ENCODE measurements at regions not wholly inside any gene's neighbourhood (a gene's known extent, or its start where the extent isn't known, plus 50 kb on each side); places are given as distances from the start of the nearest gene placed in this dataset.
A peak's percentile ranks its signal among the peaks of the same experiment; 100 is the strongest.

- ATAC-seq (replicated peaks in 6 of 8): no peak
- in situ Hi-C loops (cut with MboI; ENCODE audit: low pct_unique_long_range_greater_than_20kb in 2 of 9, low sequenced_read_pairs in 9 of 9, unreplicated experiment in 9 of 9): loop anchor here in 3 of 9 experiments (10.0 to 25.0 kb wide), 3 partner anchors 831 to 856 kb away; no protein-coding TSS in a partner anchor
- WGBS, 10 experiments: 0 to 79% (median 29%) methylated on average over 1 to 3 of the region's 3 CpGs; no CpG with 5 or more reads in 3 of the 10 experiments
Measured at GRCh38 chr2:16493788-16494187, 171.8 kb downstream of the CYRIA start.

DNA sequence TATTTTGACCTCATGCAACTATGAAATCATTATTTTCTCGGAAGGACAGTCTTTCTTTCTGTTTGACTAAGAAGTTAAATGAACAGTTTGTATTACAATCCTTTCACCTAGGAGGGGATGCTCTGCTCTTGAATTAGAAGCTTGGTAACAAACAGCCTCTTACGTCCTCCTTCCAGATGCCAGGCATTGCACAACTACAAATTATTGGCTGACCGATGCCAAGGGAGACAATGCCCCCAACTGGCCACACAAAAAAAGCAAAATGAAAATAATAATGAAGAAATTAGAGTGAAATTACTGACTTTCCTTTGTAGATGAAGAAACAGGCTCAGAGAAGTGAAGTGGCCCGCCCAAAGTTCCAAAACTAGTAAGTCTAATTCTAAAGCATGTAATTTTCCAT lies 177.9 kb downstream of the CYRIA start:
- in situ Hi-C loops (cut with MboI; ENCODE audit: low pct_unique_long_range_greater_than_20kb in 2 of 9, low sequenced_read_pairs in 9 of 9, unreplicated experiment in 9 of 9): loop anchor here in 2 of 9 experiments (25.0 kb wide), 2 partner anchors 825 to 850 kb away; no protein-coding TSS in a partner anchor
- 3 to 80% (median 71%) methylated on average over 1 to 4 of the region's 4 CpGs for WGBS, 10 experiments
- Histone ChIP-seq H3K4me1 (replicated peaks in 1 of 2) (peaks cover 0 to under 1% of the 10 kb centered on the region in 2 donors), H3K4me3 (no peak overlapping the region), H3K27ac (no peak overlapping the region)
- peak in 2 of 8 experiments; percentile 34 to 57 for ATAC-seq (replicated peaks in 6 of 8)

More at GRCh38 chr2:16493788-16494187, 171.8 kb downstream of the CYRIA start:
- H3K4me3 ChIP-seq: no peak overlapping the region
- no peak overlapping the region for H3K27ac ChIP-seq
- peaks cover 8 to 14% of the 10 kb centered on the region in 2 donors for H3K4me1 ChIP-seq (replicated peaks in 1 of 2)

- 47 to 100% (median 71%) methylated on average over 1 to 2 of the region's 2 CpGs; no CpG with 5 or more reads in 1 of the 10 experiments for WGBS, 10 experiments
- in situ Hi-C loops (cut with MboI; ENCODE audit: low pct_unique_long_range_greater_than_20kb in 2 of 9, low sequenced_read_pairs in 9 of 9, unreplicated experiment in 9 of 9): loop anchor here in 2 of 9 experiments (25.0 kb wide), 2 partner anchors 823 to 848 kb away; no protein-coding TSS in a partner anchor
- ATAC-seq (replicated peaks in 6 of 8): no peak
Measured at GRCh38 chr2:16485251-16485650, 180.4 kb downstream of the CYRIA start.

DNA sequence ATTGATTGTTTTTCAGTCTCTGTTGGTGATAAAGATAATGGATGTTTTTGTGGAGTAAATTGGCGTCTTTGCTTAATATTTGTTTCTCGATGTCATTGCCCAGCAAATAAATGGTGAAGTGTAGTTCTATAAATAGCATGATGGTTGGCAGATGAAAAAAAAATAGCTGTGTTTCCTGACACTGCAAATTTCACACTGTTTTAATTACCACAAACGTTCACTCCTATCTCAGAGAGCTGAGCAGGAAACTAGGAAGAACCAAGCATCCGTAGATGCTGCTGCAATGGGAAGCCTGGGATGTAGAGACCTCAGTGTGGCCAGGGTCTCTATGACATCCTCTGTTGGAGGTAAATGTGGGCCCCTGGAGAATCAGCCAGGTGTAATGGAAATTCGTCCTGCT lies 183.2 kb downstream of the CYRIA start:
- peak in 1 of 8 experiments; percentile 31 for ATAC-seq (replicated peaks in 6 of 8)
- Histone ChIP-seq H3K4me3 (no peak overlapping the region), H3K27ac (no peak overlapping the region), H3K4me1 (replicated peaks in 1 of 2) (peaks cover 0 to 3% of the 10 kb centered on the region in 2 donors)
- in situ Hi-C loops (cut with MboI; ENCODE audit: low pct_unique_long_range_greater_than_20kb in 2 of 9, low sequenced_read_pairs in 9 of 9, unreplicated experiment in 9 of 9): loop anchor here in 2 of 9 experiments (25.0 kb wide), 2 partner anchors 820 to 845 kb away; no protein-coding TSS in a partner anchor
- 3 to 95% (median 81%) methylated on average over 2 to 5 of the region's 5 CpGs; no CpG with 5 or more reads in 1 of the 10 experiments for WGBS, 10 experiments

More at GRCh38 chr2:16485251-16485650, 180.4 kb downstream of the CYRIA start:
- peaks cover 0 to 3% of the 10 kb centered on the region in 2 donors for H3K4me1 ChIP-seq (replicated peaks in 1 of 2)
- no peak overlapping the region for H3K27ac ChIP-seq
- H3K4me3 ChIP-seq: no peak overlapping the region

- Histone ChIP-seq H3K4me1 (replicated peaks in 1 of 2) (peaks cover 0 to 3% of the 10 kb centered on the region in 2 donors), H3K4me3 (no peak overlapping the region), H3K27ac (no peak overlapping the region)
- in situ Hi-C loops (cut with MboI; ENCODE audit: low pct_unique_long_range_greater_than_20kb in 2 of 9, low sequenced_read_pairs in 9 of 9, unreplicated experiment in 9 of 9): loop anchor here in 2 of 9 experiments (25.0 kb wide), 2 partner anchors 819 to 844 kb away; no protein-coding TSS in a partner anchor
- 0 to 100% (median 89%) methylated on average over 1 of the region's 1 CpG; no CpG with 5 or more reads in 3 of the 10 experiments for WGBS, 10 experiments
- ATAC-seq (replicated peaks in 6 of 8): no peak
Measured at GRCh38 chr2:16481351-16481750, 184.3 kb downstream of the CYRIA start.

DNA sequence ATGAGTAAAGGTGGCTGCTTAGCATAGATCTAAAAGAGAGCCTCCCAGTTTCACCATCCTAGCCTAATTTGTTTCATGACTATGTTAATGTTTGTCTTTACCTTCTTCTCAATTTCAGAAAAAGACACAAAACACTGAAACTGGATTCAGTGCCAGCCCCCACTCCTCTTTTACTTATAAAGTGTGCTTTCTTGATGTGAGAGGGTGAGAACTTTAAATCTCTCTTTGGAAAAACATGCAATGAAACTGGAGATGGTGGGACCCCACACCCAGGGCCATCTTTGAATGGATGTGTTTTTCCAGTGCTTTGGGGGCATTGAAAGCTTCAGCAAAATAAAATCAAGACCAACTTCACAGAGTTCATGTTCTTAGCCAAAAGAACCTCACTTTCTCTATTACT lies 185.9 kb downstream of the CYRIA start:
- in situ Hi-C loops (cut with MboI; ENCODE audit: low pct_unique_long_range_greater_than_20kb in 2 of 9, low sequenced_read_pairs in 9 of 9, unreplicated experiment in 9 of 9): loop anchor here in 2 of 9 experiments (25.0 kb wide), 2 partner anchors 817 to 842 kb away; no protein-coding TSS in a partner anchor
- H3K4me1 ChIP-seq (replicated peaks in 1 of 2): peaks cover 3% of the 10 kb centered on the region in 2 donors
- no peak overlapping the region for H3K27ac ChIP-seq
- H3K4me3 ChIP-seq: no peak overlapping the region
- no peak for ATAC-seq (replicated peaks in 6 of 8)

GRCh38 chr2:16478434-16479210 lies 187.0 kb downstream of the CYRIA start:
- peak in 2 of 8 experiments; percentile 51 to 52 for ATAC-seq (replicated peaks in 6 of 8)
- in situ Hi-C loops (cut with MboI; ENCODE audit: low pct_unique_long_range_greater_than_20kb in 2 of 9, low sequenced_read_pairs in 9 of 9, unreplicated experiment in 9 of 9): loop anchor here in 2 of 9 experiments (25.0 kb wide), 2 partner anchors 816 to 841 kb away; no protein-coding TSS in a partner anchor
- no peak overlapping the region for H3K4me3 ChIP-seq
- peaks cover 3% of the 10 kb centered on the region in 2 donors for H3K4me1 ChIP-seq (replicated peaks in 1 of 2)
- H3K27ac ChIP-seq: no peak overlapping the region

- Histone ChIP-seq H3K27ac (no peak overlapping the region), H3K4me3 (no peak overlapping the region), H3K4me1 (replicated peaks in 1 of 2) (peaks cover 3% of the 10 kb centered on the region in 2 donors)
- no peak for ATAC-seq (replicated peaks in 6 of 8)
- in situ Hi-C loops (cut with MboI; ENCODE audit: low pct_unique_long_range_greater_than_20kb in 2 of 9, low sequenced_read_pairs in 9 of 9, unreplicated experiment in 9 of 9): loop anchor here in 2 of 9 experiments (25.0 kb wide), 2 partner anchors 815 to 840 kb away; no protein-coding TSS in a partner anchor
Measured at GRCh38 chr2:16477648-16478047, 188.0 kb downstream of the CYRIA start.

DNA sequence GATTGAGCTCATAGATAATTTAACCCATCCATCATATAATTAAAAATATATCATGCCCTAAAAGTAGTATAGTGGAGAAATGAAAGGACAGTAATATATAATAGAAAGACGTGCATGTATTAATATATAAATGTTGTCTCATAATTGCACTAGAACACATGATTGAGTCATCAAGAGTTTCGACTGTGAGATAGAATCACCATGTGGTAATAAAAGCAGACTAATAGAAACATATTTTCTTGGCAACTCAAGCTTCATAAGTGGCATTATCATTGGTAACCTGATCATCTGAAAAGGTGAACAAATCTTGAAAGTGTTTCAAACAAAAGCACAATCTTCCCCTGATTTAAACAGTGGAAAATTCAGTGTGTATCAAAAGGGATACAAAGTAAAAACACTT lies 188.8 kb downstream of the CYRIA start:
- ATAC-seq (replicated peaks in 6 of 8): no peak
- in situ Hi-C loops (cut with MboI; ENCODE audit: low pct_unique_long_range_greater_than_20kb in 2 of 9, low sequenced_read_pairs in 9 of 9, unreplicated experiment in 9 of 9): loop anchor here in 2 of 9 experiments (25.0 kb wide), 2 partner anchors 815 to 840 kb away; no protein-coding TSS in a partner anchor

GRCh38 chr2:16475986-16476567 lies 189.6 kb downstream of the CYRIA start:
- 17 to 100% (median 91%) methylated on average over 1 of the region's 1 CpG; no CpG with 5 or more reads in 7 of the 10 experiments for WGBS, 10 experiments
- H3K4me3 ChIP-seq: no peak overlapping the region
- no peak for ATAC-seq (replicated peaks in 6 of 8)
- peaks cover 0 to 3% of the 10 kb centered on the region in 2 donors for H3K4me1 ChIP-seq (replicated peaks in 1 of 2)
- no peak overlapping the region for H3K27ac ChIP-seq
- in situ Hi-C loops (cut with MboI; ENCODE audit: low pct_unique_long_range_greater_than_20kb in 2 of 9, low sequenced_read_pairs in 9 of 9, unreplicated experiment in 9 of 9): loop anchor here in 2 of 9 experiments (25.0 kb wide), 2 partner anchors 814 to 839 kb away; no protein-coding TSS in a partner anchor

More for the DNA sequence above, 188.8 kb downstream of the CYRIA start:
- Histone ChIP-seq H3K4me1 (replicated peaks in 1 of 2) (peaks cover 0 to 3% of the 10 kb centered on the region in 2 donors), H3K4me3 (no peak overlapping the region), H3K27ac (no peak overlapping the region)
- WGBS, 10 experiments: 0 to 88% (median 10%) methylated on average over 1 to 2 of the region's 2 CpGs; no CpG with 5 or more reads in 2 of the 10 experiments

GRCh38 chr2:16475586-16475985 lies 190.0 kb downstream of the CYRIA start:
- no peak overlapping the region for H3K4me3 ChIP-seq
- peaks cover 0 to 3% of the 10 kb centered on the region in 2 donors for H3K4me1 ChIP-seq (replicated peaks in 1 of 2)
- 0 to 97% (median 54%) methylated on average over 1 to 4 of the region's 4 CpGs; no CpG with 5 or more reads in 3 of the 10 experiments for WGBS, 10 experiments
- no peak overlapping the region for H3K27ac ChIP-seq
- in situ Hi-C loops (cut with MboI; ENCODE audit: low pct_unique_long_range_greater_than_20kb in 2 of 9, low sequenced_read_pairs in 9 of 9, unreplicated experiment in 9 of 9): loop anchor here in 2 of 9 experiments (25.0 kb wide), 2 partner anchors 813 to 838 kb away; no protein-coding TSS in a partner anchor
- ATAC-seq (replicated peaks in 6 of 8): peak in 6 of 8 experiments; percentile 25 to 78 (median 54)

GRCh38 chr2:16473575-16473974 lies 192.1 kb downstream of the CYRIA start:
- Histone ChIP-seq H3K27ac (no peak overlapping the region), H3K4me3 (no peak overlapping the region), H3K4me1 (replicated peaks in 1 of 2) (peaks cover 0 to 3% of the 10 kb centered on the region in 2 donors)
- in situ Hi-C loops (cut with MboI; ENCODE audit: low pct_unique_long_range_greater_than_20kb in 2 of 9, low sequenced_read_pairs in 9 of 9, unreplicated experiment in 9 of 9): no loop called here
- 20 to 100% (median 71%) methylated on average over 1 of the region's 1 CpG; no CpG with 5 or more reads in 3 of the 10 experiments for WGBS, 10 experiments
- no peak for ATAC-seq (replicated peaks in 6 of 8)

All from motor neuron (in vitro differentiated cells).